C4-2B (cell line): ENCODE measurements at regions not wholly inside any gene's neighbourhood (a gene's known extent, or its start where the extent isn't known, plus 50 kb on each side); places are given as distances from the start of the nearest gene placed in this dataset.

Experiments used
- ZFX ChIP-seq: fragments of 450-650 bp; IDR thresholded peaks from 2 replicates; pipeline ENCODE4 v1.6.1; 2017
- TF ChIP-seq, protein P1 (sequence below): fragments of 450-650 bp; conservative IDR thresholded peaks from 2 replicates; pipeline ENCODE4 v1.5.1; 2017; ENCODE audit warnings: mild to moderate bottlenecking

- TF ChIP-seq, protein P1, sequence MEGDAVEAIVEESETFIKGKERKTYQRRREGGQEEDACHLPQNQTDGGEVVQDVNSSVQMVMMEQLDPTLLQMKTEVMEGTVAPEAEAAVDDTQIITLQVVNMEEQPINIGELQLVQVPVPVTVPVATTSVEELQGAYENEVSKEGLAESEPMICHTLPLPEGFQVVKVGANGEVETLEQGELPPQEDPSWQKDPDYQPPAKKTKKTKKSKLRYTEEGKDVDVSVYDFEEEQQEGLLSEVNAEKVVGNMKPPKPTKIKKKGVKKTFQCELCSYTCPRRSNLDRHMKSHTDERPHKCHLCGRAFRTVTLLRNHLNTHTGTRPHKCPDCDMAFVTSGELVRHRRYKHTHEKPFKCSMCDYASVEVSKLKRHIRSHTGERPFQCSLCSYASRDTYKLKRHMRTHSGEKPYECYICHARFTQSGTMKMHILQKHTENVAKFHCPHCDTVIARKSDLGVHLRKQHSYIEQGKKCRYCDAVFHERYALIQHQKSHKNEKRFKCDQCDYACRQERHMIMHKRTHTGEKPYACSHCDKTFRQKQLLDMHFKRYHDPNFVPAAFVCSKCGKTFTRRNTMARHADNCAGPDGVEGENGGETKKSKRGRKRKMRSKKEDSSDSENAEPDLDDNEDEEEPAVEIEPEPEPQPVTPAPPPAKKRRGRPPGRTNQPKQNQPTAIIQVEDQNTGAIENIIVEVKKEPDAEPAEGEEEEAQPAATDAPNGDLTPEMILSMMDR = no peak
- no peak for TF ChIP-seq ZFX
Measured at GRCh38 chr5:136491806-136492205, 126.5 kb upstream of the TRPC7 start.
